ENCODE measurements at regions not wholly inside any gene's neighbourhood (a gene's known extent, or its start where the extent isn't known, plus 50 kb on each side); places are given as distances from the start of the nearest gene placed in this dataset.

DNA sequence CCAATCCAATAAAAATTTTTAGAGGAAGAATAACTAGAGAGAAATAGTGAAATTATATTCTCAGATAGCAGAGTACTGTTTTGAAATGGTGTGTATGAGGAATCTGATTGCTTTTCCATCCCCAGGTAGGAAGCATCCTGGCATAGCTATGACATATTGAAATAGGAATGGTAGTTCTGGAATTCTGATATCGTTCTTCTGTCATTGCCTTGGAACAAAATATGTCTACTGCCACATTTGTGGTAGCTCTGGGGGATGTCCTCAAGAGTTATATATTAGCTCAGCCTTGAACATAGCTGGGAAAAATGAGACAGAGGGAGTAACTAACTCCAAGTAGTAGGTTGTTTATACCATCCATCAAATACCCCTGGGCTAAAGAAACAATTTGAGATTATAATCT lies 950.7 kb downstream of the MCTP2 start:
- no peaks in the 10 kb centered on the region for H3K9me3 ChIP-seq (ENCODE audit: low read depth, low read length, poor library complexity, severe bottlenecking)
- no peak for DNase-seq (ENCODE audit: low spot score)
- H3K27ac ChIP-seq (ENCODE audit: low read depth, low read length, poor library complexity, severe bottlenecking): no peak overlapping the region
- intact Hi-C loops (cut with micrococcal nuclease; ENCODE audit: unreplicated experiment): no loop called here
- no peaks in the 10 kb centered on the region for H3K36me3 ChIP-seq (ENCODE audit: insufficient read depth, low read length, poor library complexity, severe bottlenecking)
- ChIA-PET CTCF (no interaction called here), POLR2A (ENCODE audit: low non-redundant PET) (no interaction called here)
- H3K27me3 ChIP-seq (replicated peaks; ENCODE audit: insufficient read depth, low read depth, low read length, poor library complexity): no peaks in the 10 kb centered on the region
- TF ChIP-seq CTCF (conservative IDR thresholded peaks at IDR 0.05; ENCODE audit: low read depth, low read length) (no peak), EZH2 (IDR thresholded peaks at IDR 0.05; ENCODE audit: borderline replicate concordance, low read depth, low read length, poor library complexity, severe bottlenecking) (no peak)
- no peaks in the 10 kb centered on the region for H3K4me1 ChIP-seq (ENCODE audit: insufficient read depth, low read length, poor library complexity, severe bottlenecking)
- H3K4me3 ChIP-seq (ENCODE audit: low read depth, low read length, poor library complexity, severe bottlenecking): no peak overlapping the region
- BruUV-seq (replicated peaks): no TSS peak

GRCh38 chr15:95192923-95193322 lies 961.6 kb downstream of the MCTP2 start:
- H3K4me3 ChIP-seq (ENCODE audit: low read depth, low read length, poor library complexity, severe bottlenecking): no peak overlapping the region
- no peaks in the 10 kb centered on the region for H3K27me3 ChIP-seq (replicated peaks; ENCODE audit: insufficient read depth, low read depth, low read length, poor library complexity)
- H3K27ac ChIP-seq (ENCODE audit: low read depth, low read length, poor library complexity, severe bottlenecking): no peak overlapping the region
- peaks cover 3% of the 10 kb centered on the region for H3K4me1 ChIP-seq (ENCODE audit: insufficient read depth, low read length, poor library complexity, severe bottlenecking)
- ChIA-PET POLR2A (ENCODE audit: low non-redundant PET) (no interaction called here), CTCF (no interaction called here)
- no peaks in the 10 kb centered on the region for H3K36me3 ChIP-seq (ENCODE audit: insufficient read depth, low read length, poor library complexity, severe bottlenecking)
- BruUV-seq (replicated peaks): no TSS peak
- intact Hi-C loops (cut with micrococcal nuclease; ENCODE audit: unreplicated experiment): no loop called here
- H3K9me3 ChIP-seq (ENCODE audit: low read depth, low read length, poor library complexity, severe bottlenecking): no peaks in the 10 kb centered on the region
- DNase-seq (ENCODE audit: low spot score): no peak
- no peak for TF ChIP-seq EZH2 (IDR thresholded peaks at IDR 0.05; ENCODE audit: borderline replicate concordance, low read depth, low read length, poor library complexity, severe bottlenecking)

DNA sequence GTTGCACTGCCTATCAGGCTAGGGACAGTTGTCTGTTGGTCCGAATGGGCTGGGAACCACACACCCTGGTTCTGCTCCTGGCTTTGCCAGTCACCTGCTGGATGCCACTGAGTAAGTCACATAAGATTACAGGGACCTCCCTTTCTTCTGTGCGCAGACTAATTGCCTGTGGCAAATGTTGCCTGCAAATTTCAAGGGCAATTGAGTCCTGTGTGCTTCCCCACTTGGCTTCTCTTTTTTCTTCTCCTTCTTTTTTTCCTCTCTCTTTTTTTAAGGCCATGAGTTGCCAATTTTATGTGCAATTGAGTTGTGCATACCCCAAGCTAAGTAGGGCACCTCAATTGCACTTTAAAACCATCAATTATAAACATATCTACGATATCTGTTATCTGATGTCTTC lies 963.4 kb downstream of the MCTP2 start:
- no peak overlapping the region for H3K27ac ChIP-seq (ENCODE audit: low read depth, low read length, poor library complexity, severe bottlenecking)
- intact Hi-C loops (cut with micrococcal nuclease; ENCODE audit: unreplicated experiment): no loop called here
- no peak for DNase-seq (ENCODE audit: low spot score)
- H3K36me3 ChIP-seq (ENCODE audit: insufficient read depth, low read length, poor library complexity, severe bottlenecking): no peaks in the 10 kb centered on the region
- ChIA-PET CTCF (no interaction called here), POLR2A (ENCODE audit: low non-redundant PET) (no interaction called here)
- H3K27me3 ChIP-seq (replicated peaks; ENCODE audit: insufficient read depth, low read depth, low read length, poor library complexity): no peaks in the 10 kb centered on the region
- H3K4me3 ChIP-seq (ENCODE audit: low read depth, low read length, poor library complexity, severe bottlenecking): no peak overlapping the region
- no peaks in the 10 kb centered on the region for H3K9me3 ChIP-seq (ENCODE audit: low read depth, low read length, poor library complexity, severe bottlenecking)
- no peak for TF ChIP-seq EZH2 (IDR thresholded peaks at IDR 0.05; ENCODE audit: borderline replicate concordance, low read depth, low read length, poor library complexity, severe bottlenecking)
- no peak for TF ChIP-seq CTCF (conservative IDR thresholded peaks at IDR 0.05; ENCODE audit: low read depth, low read length)
- no TSS peak for BruUV-seq (replicated peaks)
- peaks cover 3% of the 10 kb centered on the region for H3K4me1 ChIP-seq (ENCODE audit: insufficient read depth, low read length, poor library complexity, severe bottlenecking)

- ChIA-PET CTCF (interaction anchor here (0.7 kb wide), 1 partner anchor 74 kb away, joined by 3 read pairs; no protein-coding TSS in a partner anchor), POLR2A (ENCODE audit: low non-redundant PET) (no interaction called here)
- Histone ChIP-seq H3K4me1 (ENCODE audit: insufficient read depth, low read length, poor library complexity, severe bottlenecking) (peaks cover 3% of the 10 kb centered on the region), H3K9me3 (ENCODE audit: low read depth, low read length, poor library complexity, severe bottlenecking) (no peaks in the 10 kb centered on the region), H3K4me3 (ENCODE audit: low read depth, low read length, poor library complexity, severe bottlenecking) (peak overlapping the region; percentile 9), H3K36me3 (ENCODE audit: insufficient read depth, low read length, poor library complexity, severe bottlenecking) (no peaks in the 10 kb centered on the region), H3K27me3 (replicated peaks; ENCODE audit: insufficient read depth, low read depth, low read length, poor library complexity) (no peaks in the 10 kb centered on the region), H3K27ac (ENCODE audit: low read depth, low read length, poor library complexity, severe bottlenecking) (no peak overlapping the region)
- DNase-seq (ENCODE audit: low spot score): peak; percentile 28
- TF ChIP-seq EZH2 (IDR thresholded peaks at IDR 0.05; ENCODE audit: borderline replicate concordance, low read depth, low read length, poor library complexity, severe bottlenecking): no peak
- no TSS peak for BruUV-seq (replicated peaks)
- intact Hi-C loops (cut with micrococcal nuclease; ENCODE audit: unreplicated experiment): no loop called here
Measured at GRCh38 chr15:95196176-95196915, 965.0 kb downstream of the MCTP2 start.
